Cardiac muscle cell (in vitro differentiated cells and primary cell): ENCODE measurements at regions not wholly inside any gene's neighbourhood (a gene's known extent, or its start where the extent isn't known, plus 50 kb on each side); places are given as distances from the start of the nearest gene placed in this dataset.

ENCODE experiments used
- DNase-seq, 2 donors: peaks; one replicate each; pipeline versions ENCODE4 v3.0.0 to v3.0.0-alpha.2; 2010 to 2017; ENCODE audit warnings: low read depth in 1 of 2, low spot score in 1 of 2
- H3K27ac ChIP-seq: fragments of 200-600 bp; sonication (generic); 2 replicates; pipeline ENCODE4 v1.5.1; 2016
- H3K27me3 ChIP-seq: fragments of 200-600 bp; sonication (generic); 2 replicates; pipeline ENCODE4 v1.6.0; 2016; ENCODE audit warnings: control low read depth
- H3K36me3 ChIP-seq: fragments of 200-600 bp; sonication (generic); 2 replicates; pipeline ENCODE4 v1.5.1; 2016; ENCODE audit warnings: control low read depth
- H3K4me1 ChIP-seq: fragments of 200-600 bp; sonication (generic); 2 replicates; pipeline ENCODE4 v1.8.1; 2017; ENCODE audit warnings: low read depth, mild to moderate bottlenecking, mixed run types
- H3K4me3 ChIP-seq: fragments of 200-600 bp; sonication (generic); 2 replicates; pipeline ENCODE4 v1.5.1; 2016; ENCODE audit warnings: mild to moderate bottlenecking
- H3K9me3 ChIP-seq: fragments of 200-600 bp; sonication (generic); 2 replicates; pipeline ENCODE4 v1.5.1; 2017; ENCODE audit warnings: low read depth, mild to moderate bottlenecking, control low read depth
- TF ChIP-seq, protein P1 (sequence below): IDR thresholded peaks from 2 replicates; pipeline ENCODE4 v1.5.1; 2012; ENCODE audit warnings: low read depth, mild to moderate bottlenecking, low read length

DNA sequence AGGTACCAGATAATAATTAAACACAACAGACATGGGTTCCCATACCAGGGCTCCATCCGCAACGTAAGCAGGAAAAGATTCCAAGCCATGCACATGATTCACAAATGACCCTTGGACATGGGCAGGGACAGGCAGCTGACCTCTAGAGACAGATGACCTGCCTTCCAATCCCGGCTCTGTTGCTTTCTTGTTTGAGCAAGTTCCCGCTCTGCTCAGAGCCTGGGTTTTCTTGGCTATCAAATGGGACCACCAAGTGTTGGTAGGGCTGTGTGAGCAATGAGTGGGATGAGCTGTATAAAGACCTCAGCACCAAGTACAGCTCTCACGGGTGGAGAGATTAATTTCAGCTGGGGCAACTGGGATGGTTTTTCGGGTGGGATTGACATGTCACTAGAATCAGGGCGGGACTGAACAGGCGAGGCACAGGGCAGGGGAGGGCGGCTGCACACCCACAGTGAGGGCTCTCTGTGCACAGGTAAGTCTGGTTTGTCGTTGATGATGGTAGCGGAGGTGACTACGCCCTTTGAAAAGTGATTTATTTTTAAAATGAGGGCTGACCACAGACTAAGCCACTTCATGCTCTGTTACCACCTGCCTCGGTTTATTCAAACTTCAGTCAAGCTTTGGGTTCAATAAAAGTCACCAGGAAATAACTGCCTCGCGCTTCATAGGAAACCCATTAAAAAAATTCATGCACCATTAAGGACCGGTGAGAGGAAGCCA is 57.5 kb upstream of the IFFO2 start:
- H3K27ac ChIP-seq, result no peak overlapping the region

DNA sequence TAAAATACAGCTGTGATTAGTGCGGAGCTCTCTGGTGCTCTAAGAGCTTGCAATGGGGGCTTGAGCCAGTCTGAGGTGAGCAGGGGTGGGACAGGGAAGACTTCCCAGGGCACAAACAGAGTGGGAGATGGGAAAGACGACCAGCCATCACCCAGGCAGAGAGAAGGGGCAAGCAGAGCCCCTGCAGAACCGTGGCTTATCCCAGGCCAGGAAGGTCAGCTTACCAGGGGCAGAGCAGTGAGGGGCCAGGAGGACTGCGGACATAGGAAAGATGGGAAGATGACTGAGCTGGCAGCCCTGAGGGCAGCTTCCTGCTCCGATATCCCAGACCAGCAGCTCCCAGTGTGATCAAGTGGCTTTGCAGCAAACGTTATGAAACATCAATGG is 55.4 kb upstream of the IFFO2 start:
- Histone ChIP-seq H3K4me1 (peaks cover 9% of the 10 kb centered on the region), H3K27ac (no peak overlapping the region), H3K4me3 (no peak overlapping the region), H3K27me3 (no peaks in the 10 kb centered on the region), H3K9me3 (no peaks in the 10 kb centered on the region), H3K36me3 (no peaks in the 10 kb centered on the region)
- TF ChIP-seq, protein P1, sequence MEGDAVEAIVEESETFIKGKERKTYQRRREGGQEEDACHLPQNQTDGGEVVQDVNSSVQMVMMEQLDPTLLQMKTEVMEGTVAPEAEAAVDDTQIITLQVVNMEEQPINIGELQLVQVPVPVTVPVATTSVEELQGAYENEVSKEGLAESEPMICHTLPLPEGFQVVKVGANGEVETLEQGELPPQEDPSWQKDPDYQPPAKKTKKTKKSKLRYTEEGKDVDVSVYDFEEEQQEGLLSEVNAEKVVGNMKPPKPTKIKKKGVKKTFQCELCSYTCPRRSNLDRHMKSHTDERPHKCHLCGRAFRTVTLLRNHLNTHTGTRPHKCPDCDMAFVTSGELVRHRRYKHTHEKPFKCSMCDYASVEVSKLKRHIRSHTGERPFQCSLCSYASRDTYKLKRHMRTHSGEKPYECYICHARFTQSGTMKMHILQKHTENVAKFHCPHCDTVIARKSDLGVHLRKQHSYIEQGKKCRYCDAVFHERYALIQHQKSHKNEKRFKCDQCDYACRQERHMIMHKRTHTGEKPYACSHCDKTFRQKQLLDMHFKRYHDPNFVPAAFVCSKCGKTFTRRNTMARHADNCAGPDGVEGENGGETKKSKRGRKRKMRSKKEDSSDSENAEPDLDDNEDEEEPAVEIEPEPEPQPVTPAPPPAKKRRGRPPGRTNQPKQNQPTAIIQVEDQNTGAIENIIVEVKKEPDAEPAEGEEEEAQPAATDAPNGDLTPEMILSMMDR, result no peak
- no peak for DNase-seq

More for the DNA sequence above, 57.5 kb upstream of the IFFO2 start:
- DNase-seq, result no peak
- Histone ChIP-seq H3K36me3 (no peaks in the 10 kb centered on the region), H3K4me3 (no peak overlapping the region), H3K9me3 (no peaks in the 10 kb centered on the region), H3K4me1 (no peaks in the 10 kb centered on the region), H3K27me3 (no peaks in the 10 kb centered on the region)
- TF ChIP-seq, protein P1, result no peak

DNA sequence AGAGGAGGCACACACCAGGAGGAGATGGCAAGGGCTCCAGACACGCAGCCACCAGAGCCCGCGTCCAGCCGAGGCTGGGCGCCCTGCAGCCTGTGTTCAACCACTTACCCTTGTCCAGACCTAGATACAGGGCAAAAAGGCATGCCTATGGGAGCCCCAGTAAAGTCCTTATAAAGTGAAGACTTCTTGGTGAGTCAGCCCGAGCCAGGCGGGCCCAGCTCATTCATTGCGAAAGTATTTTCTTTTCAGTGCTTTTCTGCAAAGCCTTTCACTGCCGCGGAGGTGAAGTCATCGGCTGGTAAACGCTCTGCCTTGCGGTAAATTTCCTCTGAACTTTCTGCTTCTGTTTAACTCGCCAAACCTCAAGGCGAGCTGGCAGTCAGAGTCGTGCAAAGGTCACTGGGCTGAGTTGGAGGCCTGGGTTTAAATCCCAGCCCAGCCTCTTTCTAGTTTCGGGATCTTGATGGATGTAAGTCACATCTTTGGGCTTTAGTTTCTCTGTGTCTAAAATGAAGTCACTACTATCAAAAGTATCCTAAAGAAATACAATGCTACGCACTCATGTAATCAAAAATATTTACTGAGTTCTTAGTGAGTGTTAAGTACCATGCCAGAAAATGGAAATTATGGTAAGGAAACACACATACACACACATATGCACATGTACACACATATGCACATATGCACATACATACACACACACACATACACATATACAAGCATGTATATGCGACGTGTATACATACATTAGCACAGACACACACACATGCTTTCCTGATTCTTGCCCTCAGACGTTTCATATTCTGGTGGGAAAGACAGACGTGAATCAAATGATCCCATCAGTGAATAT is 54.7 kb upstream of the IFFO2 start:
- peak in 1 of 2 donors; percentile 97 for DNase-seq
- no peak overlapping the region for H3K27ac ChIP-seq

DNA sequence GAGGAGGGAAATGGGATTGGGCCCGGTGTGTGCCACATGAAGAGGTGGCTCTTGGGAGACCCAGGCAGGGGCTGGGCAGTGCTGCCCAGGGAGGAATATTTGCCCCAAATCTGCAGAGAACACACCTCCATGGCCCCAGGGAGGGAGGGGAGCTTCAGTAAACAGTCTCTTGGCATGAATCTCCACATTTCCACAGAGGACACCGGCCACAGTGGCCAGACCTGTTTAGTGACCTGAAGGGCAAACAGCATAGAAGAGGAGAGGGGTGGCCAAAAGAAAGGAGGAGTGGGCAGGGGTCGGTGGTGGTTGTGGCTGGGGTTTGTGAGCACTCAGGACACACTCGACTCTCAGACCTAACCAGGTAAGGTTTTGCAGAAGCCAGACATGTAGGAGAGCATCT is 54.0 kb upstream of the IFFO2 start:
- Histone ChIP-seq H3K9me3 (no peaks in the 10 kb centered on the region), H3K27me3 (no peaks in the 10 kb centered on the region), H3K36me3 (no peaks in the 10 kb centered on the region), H3K4me1 (peaks cover 9% of the 10 kb centered on the region), H3K27ac (no peak overlapping the region), H3K4me3 (no peak overlapping the region)
- DNase-seq, result no peak
- TF ChIP-seq, protein P1, result no peak

More for the DNA sequence above, 54.7 kb upstream of the IFFO2 start:
- H3K27me3 ChIP-seq, result no peaks in the 10 kb centered on the region
- no peaks in the 10 kb centered on the region for H3K36me3 ChIP-seq
- no peak overlapping the region for H3K4me3 ChIP-seq
- H3K4me1 ChIP-seq, result peaks cover 9% of the 10 kb centered on the region
- TF ChIP-seq, protein P1, result no peak
- H3K9me3 ChIP-seq, result no peaks in the 10 kb centered on the region

DNA sequence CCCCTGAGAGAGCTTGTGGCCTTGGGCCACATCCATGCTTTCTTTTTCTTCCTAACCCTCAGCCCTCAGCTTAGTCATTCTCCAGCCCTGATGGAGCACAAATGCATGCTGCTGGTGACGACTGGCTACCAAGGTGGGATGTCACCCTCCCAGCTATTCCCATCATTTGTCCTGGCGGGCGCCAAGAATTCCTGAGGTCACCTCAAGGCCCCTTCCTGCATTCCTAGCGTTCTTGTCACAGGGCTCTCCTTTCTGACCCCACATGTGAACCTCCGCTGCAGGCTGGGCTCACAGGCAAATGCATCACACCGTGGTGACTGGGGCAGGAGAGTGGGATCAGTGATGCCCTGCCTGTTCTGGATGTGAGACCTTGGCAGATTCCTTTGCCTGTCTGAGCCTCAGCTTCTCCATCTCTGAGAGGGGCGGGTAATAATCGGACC is 53.4 kb upstream of the IFFO2 start:
- Histone ChIP-seq H3K36me3 (no peaks in the 10 kb centered on the region), H3K4me1 (peaks cover 9% of the 10 kb centered on the region), H3K27ac (no peak overlapping the region), H3K4me3 (no peak overlapping the region), H3K27me3 (no peaks in the 10 kb centered on the region), H3K9me3 (no peaks in the 10 kb centered on the region)
- TF ChIP-seq, protein P1, result no peak
- peak in 1 of 2 donors; percentile 65 for DNase-seq
